ENCODE measurements at regions not wholly inside any gene's neighbourhood (a gene's known extent, or its start where the extent isn't known, plus 50 kb on each side); places are given as distances from the start of the nearest gene placed in this dataset.

DNA sequence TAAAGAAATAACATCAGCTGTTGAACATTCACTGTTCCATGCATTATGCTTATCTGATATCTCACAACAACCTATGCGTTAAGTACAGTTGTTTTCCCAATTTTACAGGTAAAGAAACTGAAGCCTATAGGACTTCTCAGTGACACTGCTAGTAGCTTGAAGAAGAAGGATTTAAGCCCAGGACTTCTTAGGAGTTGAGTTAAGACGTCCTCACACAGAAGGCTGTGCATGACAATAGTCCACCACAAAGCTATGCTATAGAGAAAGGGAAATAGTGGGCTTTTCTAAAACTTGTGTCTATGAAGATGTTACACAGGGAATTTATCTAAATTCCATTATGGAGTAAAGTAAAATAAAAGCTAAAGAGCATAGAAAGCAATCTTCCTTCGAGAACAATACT lies 120.5 kb upstream of the RASSF8 start:
- Histone ChIP-seq H3K36me3 (no peaks in the 10 kb centered on the region), H3K27ac (replicated peaks in 1 of 4) (no peak overlapping the region), H3K27me3 (no peaks in the 10 kb centered on the region), H3K4me1 (no peaks in the 10 kb centered on the region), H3K9me3 (no peaks in the 10 kb centered on the region), H3K4me3 (no peak overlapping the region)
- 89% methylated on average over 3 of the region's 3 CpGs for WGBS
- TF ChIP-seq POLR2AphosphoS5 (IDR thresholded peaks at IDR 0.05) (no peak), POLR2A (IDR thresholded peaks at IDR 0.05; ENCODE audit: low read depth) (no peak), EP300 (IDR thresholded peaks at IDR 0.05) (no peak)
- TF ChIP-seq, protein P1, sequence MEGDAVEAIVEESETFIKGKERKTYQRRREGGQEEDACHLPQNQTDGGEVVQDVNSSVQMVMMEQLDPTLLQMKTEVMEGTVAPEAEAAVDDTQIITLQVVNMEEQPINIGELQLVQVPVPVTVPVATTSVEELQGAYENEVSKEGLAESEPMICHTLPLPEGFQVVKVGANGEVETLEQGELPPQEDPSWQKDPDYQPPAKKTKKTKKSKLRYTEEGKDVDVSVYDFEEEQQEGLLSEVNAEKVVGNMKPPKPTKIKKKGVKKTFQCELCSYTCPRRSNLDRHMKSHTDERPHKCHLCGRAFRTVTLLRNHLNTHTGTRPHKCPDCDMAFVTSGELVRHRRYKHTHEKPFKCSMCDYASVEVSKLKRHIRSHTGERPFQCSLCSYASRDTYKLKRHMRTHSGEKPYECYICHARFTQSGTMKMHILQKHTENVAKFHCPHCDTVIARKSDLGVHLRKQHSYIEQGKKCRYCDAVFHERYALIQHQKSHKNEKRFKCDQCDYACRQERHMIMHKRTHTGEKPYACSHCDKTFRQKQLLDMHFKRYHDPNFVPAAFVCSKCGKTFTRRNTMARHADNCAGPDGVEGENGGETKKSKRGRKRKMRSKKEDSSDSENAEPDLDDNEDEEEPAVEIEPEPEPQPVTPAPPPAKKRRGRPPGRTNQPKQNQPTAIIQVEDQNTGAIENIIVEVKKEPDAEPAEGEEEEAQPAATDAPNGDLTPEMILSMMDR (IDR thresholded peaks at IDR 0.05) = no peak
- intact Hi-C loops (cut with DNase I) = loop anchor here (10.0 kb wide), 1 partner anchor 403 kb away; no protein-coding TSS in a partner anchor
- DNase-seq (ENCODE audit: extremely low spot score) = no peak

DNA sequence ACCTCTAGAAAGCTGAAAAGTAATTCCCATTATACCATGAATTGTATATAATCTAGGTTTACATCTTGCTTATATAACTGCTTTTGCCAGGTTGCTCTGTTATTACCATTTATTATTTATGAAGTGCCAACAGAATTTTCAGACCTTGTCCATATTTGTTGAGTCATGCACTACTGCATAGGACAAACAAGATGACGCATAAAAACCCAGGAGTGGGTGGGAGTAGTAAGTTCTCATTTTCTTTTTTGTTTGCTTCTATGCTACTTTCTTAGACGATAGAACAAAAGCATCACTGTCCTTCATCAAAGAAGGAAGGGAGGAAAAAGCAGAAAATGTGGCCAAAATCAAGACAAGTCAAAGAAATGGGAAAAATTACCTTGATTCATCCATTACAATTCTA lies 119.0 kb upstream of the RASSF8 start:
- intact Hi-C loops (cut with DNase I) = loop anchor here (10.0 kb wide), 1 partner anchor 405 kb away; no protein-coding TSS in a partner anchor
- Histone ChIP-seq H3K4me3 (no peak overlapping the region), H3K36me3 (no peaks in the 10 kb centered on the region), H3K27ac (replicated peaks in 1 of 4) (no peak overlapping the region), H3K4me1 (no peaks in the 10 kb centered on the region), H3K27me3 (no peaks in the 10 kb centered on the region), H3K9me3 (no peaks in the 10 kb centered on the region)
- no peak for TF ChIP-seq POLR2A (IDR thresholded peaks at IDR 0.05; ENCODE audit: low read depth)
- DNase-seq (ENCODE audit: extremely low spot score) = no peak
- WGBS = 60% methylated on average over 2 of the region's 2 CpGs

DNA sequence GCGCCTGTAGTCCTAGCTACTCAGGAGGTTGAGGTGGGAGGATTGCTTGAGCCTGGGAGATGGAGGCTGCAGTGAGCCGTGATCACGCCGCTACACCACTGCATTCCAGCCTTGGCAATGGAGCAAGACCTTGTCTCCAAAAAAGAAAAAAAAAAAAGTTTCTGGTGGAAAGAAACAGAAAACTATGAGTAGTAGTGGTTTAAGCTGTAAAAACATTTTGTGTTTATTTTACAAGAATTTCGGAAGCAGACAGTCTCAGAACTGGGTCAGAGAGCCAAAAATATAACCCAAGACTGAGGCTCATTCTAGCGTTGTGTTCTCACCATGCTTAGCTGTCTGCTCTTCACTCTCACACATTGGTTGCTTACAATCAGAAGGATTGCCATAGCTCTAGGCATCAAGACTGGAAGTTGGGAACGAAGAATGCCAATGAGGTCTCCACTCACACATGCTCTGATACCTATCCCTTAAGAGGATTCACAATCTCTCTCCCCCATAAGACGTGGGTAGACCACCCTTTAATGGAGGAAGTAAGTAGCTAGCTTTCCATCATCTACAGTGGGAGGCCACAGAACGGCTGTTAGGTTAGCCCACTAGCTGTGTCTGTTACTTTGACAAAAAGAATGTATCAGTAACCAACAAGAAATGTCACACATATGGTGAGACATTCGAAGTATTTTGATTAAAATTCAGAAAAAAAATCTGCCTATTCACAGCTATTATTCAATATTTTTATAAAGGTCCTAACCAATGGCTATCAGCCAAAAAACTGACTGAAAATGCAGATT lies 117.6 kb upstream of the RASSF8 start:
- Histone ChIP-seq H3K36me3 (no peaks in the 10 kb centered on the region), H3K27ac (replicated peaks in 1 of 4) (no peak overlapping the region), H3K4me1 (no peaks in the 10 kb centered on the region), H3K4me3 (no peak overlapping the region), H3K9me3 (no peaks in the 10 kb centered on the region), H3K27me3 (no peaks in the 10 kb centered on the region)
- 71% methylated on average over 10 of the region's 10 CpGs for WGBS
- DNase-seq (ENCODE audit: extremely low spot score) = no peak
- no peak for TF ChIP-seq POLR2A (IDR thresholded peaks at IDR 0.05; ENCODE audit: low read depth)
- no peak for TF ChIP-seq EP300 (IDR thresholded peaks at IDR 0.05)
- TF ChIP-seq, protein P1 (IDR thresholded peaks at IDR 0.05) = no peak
- TF ChIP-seq POLR2AphosphoS5 (IDR thresholded peaks at IDR 0.05) = no peak
- intact Hi-C loops (cut with DNase I) = no loop called here

DNA sequence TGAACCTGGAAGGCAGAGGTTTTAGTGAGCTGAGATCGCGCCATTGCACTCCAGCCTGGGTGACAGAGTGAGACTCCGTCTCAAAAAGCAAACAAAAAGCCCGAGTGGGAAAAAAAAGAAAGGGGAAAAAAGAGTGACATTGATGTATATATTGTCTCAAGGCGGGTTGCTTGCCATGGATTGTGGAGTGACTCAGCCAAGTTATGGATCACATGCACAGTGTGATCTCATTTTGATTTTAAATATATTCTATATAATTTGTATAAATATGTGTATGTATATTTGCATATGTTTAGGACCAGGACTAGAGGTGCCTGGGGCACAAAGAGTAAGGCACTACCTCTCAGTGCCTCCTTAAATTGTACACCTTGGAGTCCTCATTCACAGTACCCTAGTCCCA lies 116.2 kb upstream of the RASSF8 start:
- WGBS = 89% methylated on average over 5 of the region's 5 CpGs
- Histone ChIP-seq H3K27ac (replicated peaks in 1 of 4) (no peak overlapping the region), H3K4me3 (no peak overlapping the region), H3K36me3 (no peaks in the 10 kb centered on the region), H3K27me3 (no peaks in the 10 kb centered on the region), H3K9me3 (no peaks in the 10 kb centered on the region), H3K4me1 (no peaks in the 10 kb centered on the region)
- intact Hi-C loops (cut with DNase I) = no loop called here
- TF ChIP-seq, protein P1 (IDR thresholded peaks at IDR 0.05) = no peak
- DNase-seq (ENCODE audit: extremely low spot score) = no peak

DNA sequence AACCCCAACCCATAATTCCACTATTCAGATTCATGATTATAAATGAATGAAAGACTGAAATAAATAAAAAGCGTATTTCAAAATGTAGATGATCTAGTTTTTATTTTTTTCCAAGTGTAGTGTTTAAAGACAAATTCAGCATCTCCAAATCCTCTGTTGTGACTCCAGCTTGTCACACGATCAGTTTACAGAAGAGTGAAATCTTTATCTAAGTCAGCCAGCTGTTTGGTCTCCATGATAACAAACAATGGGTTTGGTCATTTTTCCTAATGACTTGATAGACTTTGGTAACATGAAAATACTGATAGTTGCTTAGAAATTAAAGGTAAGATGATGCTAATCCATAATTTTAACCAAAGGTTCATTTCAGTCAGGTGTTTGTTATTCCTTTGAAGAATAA lies 114.5 kb upstream of the RASSF8 start:
- no peak overlapping the region for H3K27ac ChIP-seq (replicated peaks in 1 of 4)
- no peaks in the 10 kb centered on the region for H3K36me3 ChIP-seq
- H3K4me3 ChIP-seq = no peak overlapping the region
- intact Hi-C loops (cut with DNase I) = no loop called here
- no peaks in the 10 kb centered on the region for H3K4me1 ChIP-seq
- TF ChIP-seq POLR2AphosphoS5 (IDR thresholded peaks at IDR 0.05) (no peak), POLR2A (IDR thresholded peaks at IDR 0.05; ENCODE audit: low read depth) (no peak), EP300 (IDR thresholded peaks at IDR 0.05) (no peak)
- TF ChIP-seq, protein P1 (IDR thresholded peaks at IDR 0.05) = no peak
- no peaks in the 10 kb centered on the region for H3K27me3 ChIP-seq
- 63% methylated on average over 2 of the region's 2 CpGs for WGBS
- DNase-seq (ENCODE audit: extremely low spot score) = no peak
- no peaks in the 10 kb centered on the region for H3K9me3 ChIP-seq

All from esophagus muscularis mucosa (tissue), 4 donors.